ENCODE measurements at regions not wholly inside any gene's neighbourhood (a gene's known extent, or its start where the extent isn't known, plus 50 kb on each side); places are given as distances from the start of the nearest gene placed in this dataset.
A peak's percentile ranks its signal among the peaks of the same experiment; 100 is the strongest.

DNA sequence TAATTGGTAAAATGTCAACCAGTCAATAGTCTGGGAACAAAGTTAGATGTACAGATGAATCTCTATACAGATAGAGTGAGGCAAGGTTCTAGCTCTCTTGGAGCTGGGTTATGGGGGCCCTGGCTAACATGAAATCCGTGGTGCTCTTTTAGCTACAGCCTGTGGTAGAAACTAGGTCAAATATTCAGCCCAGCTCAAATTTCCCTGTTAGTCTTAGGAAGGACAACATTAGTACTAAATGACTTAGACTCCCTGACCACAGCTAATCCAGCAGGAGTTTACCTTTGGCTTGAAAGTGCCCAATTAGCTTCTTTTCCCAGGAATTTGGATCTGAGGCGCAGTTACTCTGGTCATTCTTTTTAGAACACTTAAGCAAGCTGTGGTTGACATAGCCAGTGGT, 170.5 kb downstream of the DMRTA1 start:
- Histone ChIP-seq H3K36me3 (no peaks in the 10 kb centered on the region), H3K4me1 (no peaks in the 10 kb centered on the region), H3K27ac (no peak overlapping the region), H3K27me3 (no peaks in the 10 kb centered on the region), H3K4me3 (no peak overlapping the region), H3K9me3 (peaks cover 0 to 4% (median 0%) of the 10 kb centered on the region in 4 donors)
- TF ChIP-seq EP300 (IDR thresholded peaks at IDR 0.05): no peak
- TF ChIP-seq CTCF (IDR thresholded peaks at IDR 0.05): no peak
- no peak for TF ChIP-seq POLR2A (IDR thresholded peaks at IDR 0.05)
- 73 to 87% methylated on average over 2 of the region's 2 CpGs for WGBS, 2 donors
- no peak for DNase-seq (ENCODE audit: low spot score in 2 of 2)

DNA sequence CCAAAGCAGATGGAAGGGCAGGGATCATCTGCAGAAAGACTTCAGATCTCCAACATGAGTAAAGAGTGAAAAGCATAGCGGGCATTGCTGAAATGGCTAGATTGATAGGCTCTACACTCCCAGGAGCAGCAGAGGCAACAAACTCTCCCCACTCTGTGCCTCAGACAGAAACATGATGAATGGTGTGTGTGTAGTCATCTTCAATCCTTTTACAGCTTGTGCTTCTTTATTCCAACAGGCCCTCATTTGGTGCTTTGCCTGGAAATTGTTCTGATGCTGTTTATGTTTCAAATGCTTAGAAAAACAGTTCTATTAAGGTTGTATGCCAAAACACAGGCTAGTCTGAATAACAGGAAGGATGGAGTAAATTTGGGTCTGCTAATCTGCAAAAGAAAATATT, 176.2 kb downstream of the DMRTA1 start:
- WGBS, 2 donors: 63 to 64% methylated on average over 1 of the region's 1 CpG

GRCh38 chr9:22623236-22623635, 176.6 kb downstream of the DMRTA1 start:
- Histone ChIP-seq H3K4me1 (no peaks in the 10 kb centered on the region), H3K36me3 (no peaks in the 10 kb centered on the region), H3K9me3 (no peaks in the 10 kb centered on the region), H3K4me3 (no peak overlapping the region), H3K27ac (no peak overlapping the region), H3K27me3 (no peaks in the 10 kb centered on the region)
- DNase-seq (ENCODE audit: low spot score in 2 of 2): no peak
- WGBS, 2 donors: 25 to 32% methylated on average over 3 of the region's 3 CpGs
- TF ChIP-seq POLR2A (IDR thresholded peaks at IDR 0.05) (no peak), EP300 (IDR thresholded peaks at IDR 0.05) (no peak), CTCF (IDR thresholded peaks at IDR 0.05) (no peak)

More for the DNA sequence above, 176.2 kb downstream of the DMRTA1 start:
- DNase-seq (ENCODE audit: low spot score in 2 of 2): no peak
- Histone ChIP-seq H3K36me3 (no peaks in the 10 kb centered on the region), H3K4me1 (no peaks in the 10 kb centered on the region), H3K27me3 (no peaks in the 10 kb centered on the region), H3K27ac (no peak overlapping the region), H3K9me3 (no peaks in the 10 kb centered on the region), H3K4me3 (no peak overlapping the region)
- TF ChIP-seq EP300 (IDR thresholded peaks at IDR 0.05) (no peak), CTCF (IDR thresholded peaks at IDR 0.05) (no peak)

DNA sequence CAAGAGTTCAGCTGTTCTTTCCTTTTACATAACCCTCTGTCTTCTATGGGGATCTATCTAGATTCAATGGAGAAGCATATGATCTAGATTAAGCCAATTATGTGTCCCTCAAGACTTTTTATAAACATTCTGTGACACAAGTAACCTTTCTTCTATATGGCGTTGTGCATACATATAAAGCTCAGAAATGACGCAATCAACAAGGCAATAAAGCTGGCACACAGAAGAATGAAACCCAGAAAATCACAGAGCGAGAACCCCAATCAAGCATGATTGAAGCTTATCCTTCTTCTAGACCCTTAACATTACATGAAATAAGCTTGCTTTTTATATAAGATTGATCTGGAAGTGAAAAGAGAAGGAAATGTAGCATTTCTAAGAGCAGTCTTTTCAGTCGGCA, 178.9 kb downstream of the DMRTA1 start:
- no peaks in the 10 kb centered on the region for H3K4me1 ChIP-seq
- DNase-seq (ENCODE audit: low spot score in 2 of 2): no peak
- no peaks in the 10 kb centered on the region for H3K27me3 ChIP-seq
- no peak overlapping the region for H3K27ac ChIP-seq
- H3K9me3 ChIP-seq: peaks cover 0 to 7% (median 0%) of the 10 kb centered on the region in 4 donors
- H3K4me3 ChIP-seq: no peak overlapping the region
- no peaks in the 10 kb centered on the region for H3K36me3 ChIP-seq
- 60 to 68% methylated on average over 4 of the region's 4 CpGs for WGBS, 2 donors
- no peak for TF ChIP-seq EP300 (IDR thresholded peaks at IDR 0.05)
- TF ChIP-seq CTCF (IDR thresholded peaks at IDR 0.05): no peak
- no peak for TF ChIP-seq POLR2A (IDR thresholded peaks at IDR 0.05)

DNA sequence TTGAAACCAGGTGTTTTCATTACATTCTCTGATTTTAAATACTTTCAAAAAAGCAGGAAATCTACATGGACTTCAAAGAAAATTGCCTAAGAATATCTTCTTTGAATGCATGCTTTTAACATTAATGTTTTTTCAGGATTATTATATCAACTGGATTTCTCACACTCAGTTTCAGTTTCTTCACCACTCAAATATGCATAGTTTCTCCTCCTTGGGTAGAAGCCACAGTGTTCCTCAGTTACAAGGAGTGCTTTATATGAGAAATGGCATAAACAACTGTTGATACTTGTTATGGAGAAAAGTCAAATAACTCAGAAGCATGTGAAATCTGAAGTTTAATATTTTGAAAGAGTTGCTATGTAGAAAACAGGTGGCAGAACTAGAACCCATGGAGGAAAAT, 196.9 kb downstream of the DMRTA1 start:
- DNase-seq (ENCODE audit: low spot score in 2 of 2): no peak
- Histone ChIP-seq H3K36me3 (no peaks in the 10 kb centered on the region), H3K27me3 (no peaks in the 10 kb centered on the region), H3K4me3 (no peak overlapping the region), H3K27ac (peak overlapping the region in 3 of 4 donors; percentile 56 to 84 (median 78)), H3K9me3 (no peaks in the 10 kb centered on the region), H3K4me1 (peaks cover 0 to 15% (median 2%) of the 10 kb centered on the region in 4 donors)
- no peak for TF ChIP-seq EP300 (IDR thresholded peaks at IDR 0.05)
- TF ChIP-seq POLR2A (IDR thresholded peaks at IDR 0.05): no peak
- no peak for TF ChIP-seq CTCF (IDR thresholded peaks at IDR 0.05)

Measured in tibial nerve (tissue), 4 donors.